Adrenal gland (tissue), 9 donors: ENCODE measurements at regions not wholly inside any gene's neighbourhood (a gene's known extent, or its start where the extent isn't known, plus 50 kb on each side); places are given as distances from the start of the nearest gene placed in this dataset.

Source experiments
- DNase-seq, 7 donors: peaks; one replicate each; pipeline ENCODE4 v3.0.0-alpha.2; 2019 to 2020
- H3K27ac ChIP-seq, 5 donors: fragments of 200-600 bp; sonication (generic) in 4 of 5; 1 replicate in 3 of 5; 2 replicates in 2 of 5; pipeline versions ENCODE4 v1.5.1 to v1.8.0; 2016 to 2020; ENCODE audit warnings: mild to moderate bottlenecking in 1 of 5
- H3K27me3 ChIP-seq: fragments of 200-600 bp; 2 replicates; pipeline ENCODE4 v1.8.0; 2021
- H3K36me3 ChIP-seq, 2 donors: fragments of 200-600 bp; replicated peaks in 1 of 2; 1 replicate in 1 of 2; 2 replicates in 1 of 2; pipeline versions ENCODE4 v1.5.1 to v1.8.0; 2018 to 2022
- H3K4me1 ChIP-seq, 2 donors: fragments of 200-600 bp; replicated peaks in 1 of 2; 1 replicate in 1 of 2; 2 replicates in 1 of 2; pipeline versions ENCODE4 v1.5.1 to v1.8.0; 2018 to 2021
- H3K4me3 ChIP-seq, 4 donors: fragments of 200-600 bp; sonication (generic) in 3 of 4; one replicate each; pipeline ENCODE4 v1.5.1; 2016 to 2018
- H3K9me3 ChIP-seq, 3 donors: fragments of 200-600 bp; sonication (generic) in 1 of 3; replicated peaks in 1 of 3; 1 replicate in 2 of 3; 2 replicates in 1 of 3; pipeline versions ENCODE4 v1.5.1 to v1.8.0; 2016 to 2021
- CTCF ChIP-seq, 6 experiments: fragments of 450-650 bp in 4 of 6; fragments of 200-600 bp in 2 of 6; sonication (generic) in 1 of 6; IDR thresholded peaks; 1 replicate in 5 of 6; 2 replicates in 1 of 6; pipeline versions ENCODE4 v1.5.1 to v1.8.0; 2016 to 2021; ENCODE audit warnings: antibody characterized with exemption in 6 of 6, mild to moderate bottlenecking in 2 of 6, moderate library complexity in 1 of 6
- POLR2A ChIP-seq, 2 donors: fragments of 450-650 bp; IDR thresholded peaks; one replicate each; pipeline ENCODE4 v1.6.1; 2017; ENCODE audit warnings: antibody characterized with exemption in 2 of 2, mild to moderate bottlenecking in 2 of 2, moderate library complexity in 1 of 2
- WGBS, 4 donors: extraction: QIAGEN DNeasy Blood & Tissue Kit in 2 of 4; methylation state at CpG; one replicate each; pipeline versions ENCODE4 v1.1.5 to v1.1.7; 2013 to 2017; 5-methylcytosine and 5-hydroxymethylcytosine counted together
- intact Hi-C, 2 donors: fragments of 100-400 bp; cut with DNase I; formaldehyde crosslinking; loops; one replicate each; pipeline versions ENCODE4 v1.14.1 to v1.15.0; 2022 to 2023
- donor health status: healthy with polysubstance abuse.
- donor health status: Bipolar disorder and iron deficiency.
- donor health status: DM: yes; HTN: yes; CAD: no.
- donor health status: DM: no; HTN: no; CAD: no.
- donor health status: DM: no; HTN: no; CAD: no.

- H3K9me3 ChIP-seq = no peaks in the 10 kb centered on the region
- intact Hi-C loops = no loop called here
- no peaks in the 10 kb centered on the region for H3K36me3 ChIP-seq
- H3K27ac ChIP-seq = no peak overlapping the region
- WGBS, 4 donors = 57 to 76% (median 67%) methylated on average over 2 of the region's 2 CpGs
- no peaks in the 10 kb centered on the region for H3K27me3 ChIP-seq
- no peaks in the 10 kb centered on the region for H3K4me1 ChIP-seq
- TF ChIP-seq CTCF (IDR thresholded peaks at IDR 0.05) (no peak), POLR2A (IDR thresholded peaks at IDR 0.05) (no peak)
- H3K4me3 ChIP-seq = no peak overlapping the region
- no peak for DNase-seq
These were observed 277.5 kb downstream of the NUAK1 start for GRCh38 chr12:105861227-105861626.

DNA sequence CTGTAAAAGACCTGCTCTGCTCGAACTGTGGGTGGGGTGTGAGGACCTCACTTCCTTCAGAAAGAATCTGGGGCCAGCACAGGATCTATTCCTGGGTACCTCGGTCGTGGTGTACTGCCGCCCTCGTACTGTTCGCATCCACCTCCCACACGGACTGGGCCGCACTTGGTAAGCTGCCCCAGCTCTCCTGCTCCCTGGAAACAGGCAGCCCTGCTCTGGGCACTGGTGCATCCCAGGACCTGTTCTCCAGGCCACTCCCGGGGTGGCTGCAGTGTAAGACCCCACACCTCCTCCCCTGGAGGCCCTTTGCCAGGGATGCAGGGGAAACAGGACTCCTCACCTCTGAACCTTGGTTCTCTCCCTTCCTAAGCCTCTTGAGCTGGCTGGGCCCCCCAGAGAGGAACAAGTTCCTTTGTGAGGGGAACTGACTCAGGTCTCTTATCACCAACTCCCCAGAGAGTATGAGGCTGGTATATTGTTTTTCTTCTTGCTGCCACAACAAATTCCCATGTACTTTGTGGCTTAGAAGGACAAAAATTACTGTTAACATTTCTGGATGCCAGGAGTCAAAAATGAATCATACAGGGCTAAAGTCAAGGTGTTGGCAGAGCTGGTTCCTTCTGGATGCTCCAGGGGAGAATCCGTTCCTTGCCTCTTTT, 276.5 kb downstream of the NUAK1 start:
- no peak for TF ChIP-seq CTCF (IDR thresholded peaks at IDR 0.05)
- no peak for TF ChIP-seq POLR2A (IDR thresholded peaks at IDR 0.05)
- Histone ChIP-seq H3K9me3 (no peaks in the 10 kb centered on the region), H3K4me1 (no peaks in the 10 kb centered on the region), H3K4me3 (no peak overlapping the region), H3K27me3 (no peaks in the 10 kb centered on the region), H3K36me3 (no peaks in the 10 kb centered on the region), H3K27ac (no peak overlapping the region)
- DNase-seq = no peak
- intact Hi-C loops = no loop called here
- 84 to 90% (median 87%) methylated on average over 9 to 10 of the region's 10 CpGs for WGBS, 4 donors

DNA sequence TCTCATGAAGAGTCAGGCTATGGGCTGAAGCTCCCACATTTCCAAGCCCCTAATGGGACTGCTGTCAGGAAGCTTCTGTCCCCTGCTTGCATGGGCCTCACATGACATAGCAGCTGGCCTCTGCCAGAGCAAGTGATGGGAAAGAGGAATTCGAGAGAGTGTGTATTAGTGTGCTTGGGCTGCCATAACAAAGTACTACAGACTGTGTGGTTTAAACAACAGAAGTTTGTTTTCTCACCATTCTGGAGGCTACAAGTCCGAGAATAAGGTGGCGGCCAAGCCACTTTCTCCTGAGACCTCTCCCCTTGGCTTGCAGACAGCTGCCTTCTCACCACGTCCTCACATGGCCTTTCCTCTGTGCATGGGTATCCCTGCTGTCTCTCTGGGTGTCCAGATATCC, 274.4 kb downstream of the NUAK1 start:
- Histone ChIP-seq H3K9me3 (no peaks in the 10 kb centered on the region), H3K4me1 (no peaks in the 10 kb centered on the region), H3K27me3 (no peaks in the 10 kb centered on the region), H3K27ac (no peak overlapping the region), H3K36me3 (no peaks in the 10 kb centered on the region), H3K4me3 (no peak overlapping the region)
- 80 to 86% (median 84%) methylated on average over 4 of the region's 4 CpGs for WGBS, 4 donors
- intact Hi-C loops = no loop called here
- no peak for TF ChIP-seq CTCF (IDR thresholded peaks at IDR 0.05)
- DNase-seq = no peak

DNA sequence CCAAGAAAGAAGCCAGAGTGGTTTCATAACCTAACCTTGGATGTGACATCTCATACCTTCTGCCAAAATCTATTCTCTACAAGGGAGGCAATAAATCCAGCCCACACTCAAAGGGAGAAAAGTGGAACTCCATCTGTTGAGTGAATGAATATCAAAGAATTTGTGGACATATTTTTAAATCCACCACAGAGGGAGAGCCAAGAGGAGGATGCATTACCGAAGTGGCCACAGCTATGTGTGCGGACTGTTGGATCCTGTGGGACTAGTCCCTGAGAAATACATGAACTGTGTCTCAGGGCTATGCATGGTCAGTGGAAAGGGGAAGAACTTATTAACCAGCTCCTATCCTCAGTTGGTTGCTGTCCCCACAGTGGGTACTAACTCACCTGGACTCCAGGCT, 273.9 kb downstream of the NUAK1 start:
- WGBS, 4 donors = 85 to 98% (median 94%) methylated on average over 2 of the region's 2 CpGs
- intact Hi-C loops = no loop called here
- no peaks in the 10 kb centered on the region for H3K36me3 ChIP-seq
- no peak for TF ChIP-seq POLR2A (IDR thresholded peaks at IDR 0.05)
- no peak for TF ChIP-seq CTCF (IDR thresholded peaks at IDR 0.05)
- H3K4me1 ChIP-seq = no peaks in the 10 kb centered on the region
- H3K4me3 ChIP-seq = no peak overlapping the region
- H3K9me3 ChIP-seq = no peaks in the 10 kb centered on the region
- no peak for DNase-seq
- H3K27ac ChIP-seq = no peak overlapping the region
- H3K27me3 ChIP-seq = no peaks in the 10 kb centered on the region
